ENCODE measurements at regions not wholly inside any gene's neighbourhood (a gene's known extent, or its start where the extent isn't known, plus 50 kb on each side); places are given as distances from the start of the nearest gene placed in this dataset.

DNA sequence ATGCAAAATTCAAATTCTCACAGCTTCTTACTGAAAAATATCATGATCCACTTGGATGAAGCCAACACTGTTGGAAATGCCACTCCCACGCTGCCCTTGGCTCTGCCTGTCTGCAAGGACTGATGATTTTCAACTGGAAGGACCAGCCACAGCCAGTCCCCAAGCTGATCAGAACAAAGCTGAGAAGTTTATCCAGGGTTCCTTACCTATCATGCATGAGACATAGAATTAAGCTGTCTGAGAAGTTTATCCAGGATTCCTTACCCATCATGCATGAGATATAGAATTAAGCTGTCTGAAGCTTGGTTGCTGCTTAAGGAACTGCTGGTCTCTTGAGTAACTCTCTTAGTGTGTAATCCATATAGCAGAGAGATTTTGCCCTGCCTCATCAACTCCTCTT, 159.8 kb upstream of the TMEM260 start:
- Histone ChIP-seq H3K36me3 (no peaks in the 10 kb centered on the region), H3K4me1 (ENCODE audit: control insufficient read depth in 1 of 2, low read depth in 2 of 2) (peaks cover 0 to 11% of the 10 kb centered on the region in 2 donors), H3K9me3 (no peaks in the 10 kb centered on the region), H3K27ac (no peak overlapping the region), H3K4me3 (no peak overlapping the region), H3K27me3 (replicated peaks; ENCODE audit: insufficient read depth) (no peaks in the 10 kb centered on the region)
- no peak for TF ChIP-seq CTCF (IDR thresholded peaks at IDR 0.05)
- DNase-seq (ENCODE audit: low spot score) (no peak), ATAC-seq (ENCODE audit: insufficient number of reproducible peaks, low FRiP score, low read depth) (no peak)

- H3K36me3 ChIP-seq, result no peaks in the 10 kb centered on the region
- H3K9me3 ChIP-seq, result no peaks in the 10 kb centered on the region
- H3K4me3 ChIP-seq, result no peak overlapping the region
- no peaks in the 10 kb centered on the region for H3K27me3 ChIP-seq (replicated peaks; ENCODE audit: insufficient read depth)
- peaks cover 0 to 11% of the 10 kb centered on the region in 2 donors for H3K4me1 ChIP-seq (ENCODE audit: control insufficient read depth in 1 of 2, low read depth in 2 of 2)
- ATAC-seq (ENCODE audit: insufficient number of reproducible peaks, low FRiP score, low read depth) (no peak), DNase-seq (ENCODE audit: low spot score) (no peak)
- TF ChIP-seq CTCF (IDR thresholded peaks at IDR 0.05), result no peak
- H3K27ac ChIP-seq, result no peak overlapping the region
These were observed 157.4 kb upstream of the TMEM260 start for GRCh38 chr14:56422221-56422620.

DNA sequence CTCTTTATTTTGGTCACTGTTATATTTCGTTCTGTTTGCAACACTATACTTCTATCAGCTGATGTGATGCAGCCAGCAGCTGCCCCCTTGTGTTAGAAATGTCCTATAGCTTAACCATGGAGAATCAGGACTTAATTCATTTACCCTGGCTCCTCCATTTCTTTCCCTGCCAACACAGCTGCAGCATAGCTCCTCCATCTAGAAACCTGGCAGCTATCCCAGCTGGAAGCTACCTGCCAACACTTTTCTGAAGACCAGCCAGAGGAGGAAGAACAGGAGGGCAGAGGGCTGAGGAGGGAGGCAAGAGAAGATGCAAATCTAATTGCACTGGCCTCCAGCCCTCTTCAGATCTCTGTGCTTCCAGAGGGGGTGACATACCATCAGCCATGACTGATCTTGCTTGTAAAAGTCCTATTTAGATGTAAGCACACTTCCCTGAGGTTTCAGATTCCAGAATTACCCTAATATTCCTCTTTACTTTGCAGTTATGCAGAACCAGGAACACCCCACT, 156.8 kb upstream of the TMEM260 start:
- ATAC-seq (ENCODE audit: insufficient number of reproducible peaks, low FRiP score, low read depth), result peak; percentile 76
- peak; percentile 6 for DNase-seq (ENCODE audit: low spot score)
- peak; percentile 74 for TF ChIP-seq CTCF (IDR thresholded peaks at IDR 0.05)

DNA sequence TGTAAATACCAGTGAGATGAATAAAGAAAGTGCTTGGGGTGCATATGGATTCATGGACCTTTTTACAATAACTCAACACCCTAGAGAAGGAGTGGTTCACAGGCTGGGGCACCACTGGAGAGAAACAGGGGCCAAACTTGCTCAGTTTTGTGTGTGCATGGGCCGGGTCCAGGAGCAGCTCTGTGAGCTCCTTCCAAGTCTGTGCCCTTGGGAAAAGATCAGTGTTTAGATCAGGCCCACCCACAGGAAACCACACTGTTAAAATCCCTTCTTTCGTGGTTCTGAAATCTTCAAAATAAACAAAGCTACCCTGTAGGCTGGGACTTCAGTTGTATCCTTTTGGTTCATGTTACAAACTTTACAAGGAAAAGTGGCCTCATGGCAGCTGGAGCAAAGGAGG, 156.1 kb upstream of the TMEM260 start:
- no peak for ATAC-seq (ENCODE audit: insufficient number of reproducible peaks, low FRiP score, low read depth)
- TF ChIP-seq CTCF (IDR thresholded peaks at IDR 0.05), result no peak

More for the DNA sequence above, 156.8 kb upstream of the TMEM260 start:
- no peak overlapping the region for H3K27ac ChIP-seq
- H3K27me3 ChIP-seq (replicated peaks; ENCODE audit: insufficient read depth), result no peaks in the 10 kb centered on the region
- H3K4me3 ChIP-seq, result no peak overlapping the region
- no peaks in the 10 kb centered on the region for H3K36me3 ChIP-seq
- peaks cover 0 to 11% of the 10 kb centered on the region in 2 donors for H3K4me1 ChIP-seq (ENCODE audit: control insufficient read depth in 1 of 2, low read depth in 2 of 2)
- H3K9me3 ChIP-seq, result no peaks in the 10 kb centered on the region

GRCh38 chr14:56431013-56431412, 148.6 kb upstream of the TMEM260 start:
- ATAC-seq (ENCODE audit: insufficient number of reproducible peaks, low FRiP score, low read depth) (no peak), DNase-seq (ENCODE audit: low spot score) (no peak)
- H3K27me3 ChIP-seq (replicated peaks; ENCODE audit: insufficient read depth), result no peaks in the 10 kb centered on the region
- H3K9me3 ChIP-seq, result no peaks in the 10 kb centered on the region
- H3K36me3 ChIP-seq, result no peaks in the 10 kb centered on the region
- no peak overlapping the region for H3K27ac ChIP-seq
- H3K4me1 ChIP-seq (ENCODE audit: control insufficient read depth in 1 of 2, low read depth in 2 of 2), result peaks cover 0 to 3% of the 10 kb centered on the region in 2 donors
- H3K4me3 ChIP-seq, result no peak overlapping the region
- TF ChIP-seq CTCF (IDR thresholded peaks at IDR 0.05), result no peak

More for the DNA sequence above, 156.1 kb upstream of the TMEM260 start:
- H3K36me3 ChIP-seq, result no peaks in the 10 kb centered on the region
- H3K27me3 ChIP-seq (replicated peaks; ENCODE audit: insufficient read depth), result no peaks in the 10 kb centered on the region
- peaks cover 0 to 14% of the 10 kb centered on the region in 2 donors for H3K4me1 ChIP-seq (ENCODE audit: control insufficient read depth in 1 of 2, low read depth in 2 of 2)
- no peak overlapping the region for H3K4me3 ChIP-seq
- no peak for DNase-seq (ENCODE audit: low spot score)
- H3K9me3 ChIP-seq, result no peaks in the 10 kb centered on the region
- H3K27ac ChIP-seq, result no peak overlapping the region
